PC-3 (cell line): ENCODE measurements at regions not wholly inside any gene's neighbourhood (a gene's known extent, or its start where the extent isn't known, plus 50 kb on each side); places are given as distances from the start of the nearest gene placed in this dataset.

Source experiments
- CTCF ChIP-seq: fragments of 300-600 bp; sonication (generic); conservative IDR thresholded peaks from 2 replicates; pipeline ENCODE4 v1.5.1; 2017; ENCODE audit warnings: antibody characterized with exemption, low read depth, mild to moderate bottlenecking, low read length
- EZH2phosphoT487 ChIP-seq: fragments of 300-600 bp; sonication (generic); IDR thresholded peaks from 2 replicates; pipeline ENCODE4 v1.6.1; 2018; ENCODE audit warnings: mild to moderate bottlenecking, antibody characterized with exemption, low read length, borderline replicate concordance

- no peak for TF ChIP-seq CTCF
- no peak for TF ChIP-seq EZH2phosphoT487
These were observed 144.8 kb downstream of the SMAD6 start for GRCh38 chr15:66846811-66847210.
